ENCODE measurements at regions not wholly inside any gene's neighbourhood (a gene's known extent, or its start where the extent isn't known, plus 50 kb on each side); places are given as distances from the start of the nearest gene placed in this dataset.
A peak's percentile ranks its signal among the peaks of the same experiment; 100 is the strongest.

GRCh38 chr4:125705681-125706080 lies 390.9 kb downstream of the FAT4 start (continued):
- TF ChIP-seq ZNF317 (CRISPR knock-in tag; IDR thresholded peaks at IDR 0.05; ENCODE audit: borderline replicate concordance, low read depth): no peak
- TF ChIP-seq USF2 (CRISPR knock-in tag; IDR thresholded peaks at IDR 0.05): no peak

GRCh38 chr4:125707397-125707796 lies 392.6 kb downstream of the FAT4 start:
- POLR2A ChIA-PET: no interaction called here
- Mint-ChIP-seq H3K9me3 (0 out of 2 replicates have a peak, but pooled peaks cover 2% of the 10 kb centered on the region), H3K4me3 (no peak overlapping the region), H3K27ac (no peak overlapping the region), H3K36me3 (no peaks in the 10 kb centered on the region), H3K4me1 (peaks cover 13% of the 10 kb centered on the region), H3K27me3 (ENCODE audit: low read depth) (no peaks in the 10 kb centered on the region)
- CTCF ChIA-PET: no interaction called here
- DNase-seq (ENCODE audit: low spot score) (no peak), ATAC-seq (no peak)
- TF ChIP-seq MXD4 (CRISPR knock-in tag; IDR thresholded peaks at IDR 0.05; ENCODE audit: borderline replicate concordance): no peak
- no peak for TF ChIP-seq CTCF (IDR thresholded peaks at IDR 0.05)
- TF ChIP-seq STAT6 (CRISPR knock-in tag; conservative IDR thresholded peaks at IDR 0.05; ENCODE audit: low read depth): no peak

GRCh38 chr4:125710766-125711165 lies 396.0 kb downstream of the FAT4 start:
- no peak for ATAC-seq
- no peak for TF ChIP-seq HMGA2 (CRISPR knock-in tag; IDR thresholded peaks at IDR 0.05)
- no peak for TF ChIP-seq GRHL2 (CRISPR knock-in tag; IDR thresholded peaks at IDR 0.05; ENCODE audit: insufficient replicate concordance, severe bottlenecking)
- TF ChIP-seq ZNF121 (CRISPR knock-in tag; IDR thresholded peaks at IDR 0.05): no peak
- H3K27ac Mint-ChIP-seq: no peak overlapping the region
- DNase-seq (ENCODE audit: low spot score): no peak
- no peaks in the 10 kb centered on the region for H3K36me3 Mint-ChIP-seq
- ChIA-PET CTCF (no interaction called here), POLR2A (no interaction called here)
- H3K9me3 Mint-ChIP-seq: 0 out of 2 replicates have a peak, but pooled peaks cover 2% of the 10 kb centered on the region
- H3K27me3 Mint-ChIP-seq (ENCODE audit: low read depth): no peaks in the 10 kb centered on the region
- H3K4me3 Mint-ChIP-seq: no peak overlapping the region
- H3K4me1 Mint-ChIP-seq: peaks cover 30% of the 10 kb centered on the region

- ChIA-PET POLR2A (no interaction called here), CTCF (no interaction called here)
- Mint-ChIP-seq H3K4me1 (peaks cover 29% of the 10 kb centered on the region), H3K27me3 (ENCODE audit: low read depth) (no peaks in the 10 kb centered on the region), H3K9me3 (peaks cover 13% of the 10 kb centered on the region), H3K4me3 (no peak overlapping the region), H3K27ac (peak overlapping the region; percentile 71), H3K36me3 (peaks cover 9% of the 10 kb centered on the region)
- DNase-seq (ENCODE audit: low spot score) (no peak), ATAC-seq (no peak)
- TF ChIP-seq PRRX2 (CRISPR knock-in tag; IDR thresholded peaks at IDR 0.05): no peak
- no peak for TF ChIP-seq SMAD3 (CRISPR knock-in tag; IDR thresholded peaks at IDR 0.05; ENCODE audit: borderline replicate concordance)
- TF ChIP-seq HMGXB4 (CRISPR knock-in tag; IDR thresholded peaks at IDR 0.05): no peak
- TF ChIP-seq MYBL2 (CRISPR knock-in tag; IDR thresholded peaks at IDR 0.05): no peak
- TF ChIP-seq ATF1 (CRISPR knock-in tag; IDR thresholded peaks at IDR 0.05): no peak
- no peak for TF ChIP-seq HMGA2 (CRISPR knock-in tag; IDR thresholded peaks at IDR 0.05)
- no peak for TF ChIP-seq MAX (CRISPR knock-in tag; IDR thresholded peaks at IDR 0.05)
- TF ChIP-seq ZNF671 (CRISPR knock-in tag; IDR thresholded peaks at IDR 0.05): no peak
- TF ChIP-seq ZNF138 (CRISPR knock-in tag; conservative IDR thresholded peaks at IDR 0.05): no peak
- TF ChIP-seq ZMAT4 (CRISPR knock-in tag; IDR thresholded peaks at IDR 0.05): no peak
- TF ChIP-seq ZNF532 (CRISPR knock-in tag; IDR thresholded peaks at IDR 0.05; ENCODE audit: borderline replicate concordance): no peak
These were observed 399.3 kb downstream of the FAT4 start for GRCh38 chr4:125714049-125714448.
